UCSD-AML1 (cell line): ENCODE measurements at regions not wholly inside any gene's neighbourhood (a gene's known extent, or its start where the extent isn't known, plus 50 kb on each side); places are given as distances from the start of the nearest gene placed in this dataset.

Source experiments
- DNase-seq: peaks from one replicate; lab custom pipeline; 2025; ENCODE audit not compliant: unreplicated experiment; lab: John Stamatoyannopoulos, UW

DNA sequence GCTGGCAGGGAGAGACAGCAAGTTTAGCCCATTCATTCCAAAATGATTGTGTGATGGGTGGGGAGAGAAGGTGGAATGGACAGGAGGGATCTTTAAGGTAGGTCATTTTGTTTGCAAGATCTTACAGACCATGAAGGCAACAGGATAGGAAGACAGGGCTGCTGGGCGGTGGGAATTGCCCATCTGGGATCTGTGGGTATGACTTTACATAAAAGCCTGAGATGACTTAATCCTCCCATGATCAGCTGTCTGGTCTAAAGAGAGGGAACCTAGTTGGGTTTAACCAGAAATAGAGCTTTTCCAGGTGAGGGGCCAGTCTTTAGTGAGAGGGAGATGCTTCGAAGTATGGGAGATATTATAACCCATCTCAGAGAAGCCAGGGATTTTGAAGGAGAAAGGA, 153.7 kb downstream of the KLF6 start:
- no peak for DNase-seq

DNA sequence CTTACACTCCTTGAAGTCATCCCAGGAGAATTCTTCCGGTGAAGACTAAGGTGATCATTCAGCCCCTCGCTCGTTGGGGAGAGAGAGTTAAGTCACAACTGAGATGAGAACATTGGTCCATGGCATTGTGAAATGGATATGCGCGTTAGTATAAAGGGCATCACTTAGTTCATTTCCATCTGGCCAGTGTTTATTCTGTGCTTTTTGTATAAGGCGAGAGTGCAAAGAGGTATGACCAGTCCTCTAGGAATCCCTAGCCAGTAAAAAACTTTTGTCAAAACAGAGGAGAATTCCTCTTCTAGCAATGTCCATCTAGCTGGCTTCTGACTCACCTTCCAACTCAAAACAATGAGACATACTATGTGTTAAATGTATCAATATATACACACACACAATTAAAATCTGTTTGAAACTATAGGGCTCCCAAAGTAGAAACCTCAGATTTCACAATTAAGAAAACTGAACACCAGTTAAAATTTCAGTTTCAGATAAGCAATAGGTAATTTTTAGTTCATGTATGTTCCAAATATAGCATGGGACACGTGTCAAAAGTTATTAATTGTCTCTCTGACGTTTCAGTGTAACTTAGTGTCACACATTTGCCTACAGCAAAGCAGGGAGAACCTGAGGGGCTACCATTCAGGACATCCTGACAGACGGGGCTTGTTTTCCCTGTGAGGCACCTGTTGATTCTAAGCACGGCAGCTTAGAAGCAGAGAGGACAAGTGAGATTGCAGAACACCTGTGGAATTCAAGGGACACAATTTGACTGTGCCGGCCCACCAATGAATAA, 158.9 kb downstream of the KLF6 start:
- no peak for DNase-seq

DNA sequence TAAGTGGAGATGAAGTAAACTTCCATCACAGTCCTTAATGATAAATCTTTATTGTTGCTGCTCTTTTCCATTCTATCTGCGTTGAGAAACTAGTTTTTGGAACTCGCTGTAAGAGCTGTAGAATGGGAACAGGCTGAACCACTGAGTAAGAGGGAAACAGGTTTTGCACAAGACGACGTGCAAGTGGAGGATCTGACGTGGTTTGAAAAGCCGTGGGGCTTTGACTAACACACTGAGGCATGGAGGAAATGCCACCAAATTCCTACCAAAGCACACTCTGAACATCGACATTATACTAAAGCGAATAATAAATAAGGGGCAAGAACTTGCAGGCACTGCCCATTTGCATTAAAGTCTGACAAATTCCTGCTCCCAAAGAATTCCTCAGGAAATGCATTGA, 160.6 kb downstream of the KLF6 start:
- DNase-seq, result no peak

DNA sequence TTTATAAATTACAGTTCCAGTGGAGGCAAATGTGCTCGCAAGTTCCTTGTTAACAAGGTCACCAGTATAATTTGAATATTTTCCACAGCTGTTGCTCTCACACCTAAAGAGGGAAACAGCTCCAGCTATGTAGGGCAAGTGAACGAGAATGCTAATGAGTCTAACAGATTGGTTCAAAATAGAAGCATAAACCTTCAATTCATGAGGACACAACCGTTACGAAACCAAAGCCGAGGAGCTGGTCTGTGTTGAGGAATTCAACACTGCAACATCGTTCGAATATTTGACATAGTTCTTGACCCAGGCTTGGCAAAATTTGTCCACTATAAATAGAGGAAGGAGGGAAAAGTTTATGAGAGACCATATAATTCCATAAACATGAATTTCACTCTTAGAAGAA, 161.3 kb downstream of the KLF6 start:
- no peak for DNase-seq

DNA sequence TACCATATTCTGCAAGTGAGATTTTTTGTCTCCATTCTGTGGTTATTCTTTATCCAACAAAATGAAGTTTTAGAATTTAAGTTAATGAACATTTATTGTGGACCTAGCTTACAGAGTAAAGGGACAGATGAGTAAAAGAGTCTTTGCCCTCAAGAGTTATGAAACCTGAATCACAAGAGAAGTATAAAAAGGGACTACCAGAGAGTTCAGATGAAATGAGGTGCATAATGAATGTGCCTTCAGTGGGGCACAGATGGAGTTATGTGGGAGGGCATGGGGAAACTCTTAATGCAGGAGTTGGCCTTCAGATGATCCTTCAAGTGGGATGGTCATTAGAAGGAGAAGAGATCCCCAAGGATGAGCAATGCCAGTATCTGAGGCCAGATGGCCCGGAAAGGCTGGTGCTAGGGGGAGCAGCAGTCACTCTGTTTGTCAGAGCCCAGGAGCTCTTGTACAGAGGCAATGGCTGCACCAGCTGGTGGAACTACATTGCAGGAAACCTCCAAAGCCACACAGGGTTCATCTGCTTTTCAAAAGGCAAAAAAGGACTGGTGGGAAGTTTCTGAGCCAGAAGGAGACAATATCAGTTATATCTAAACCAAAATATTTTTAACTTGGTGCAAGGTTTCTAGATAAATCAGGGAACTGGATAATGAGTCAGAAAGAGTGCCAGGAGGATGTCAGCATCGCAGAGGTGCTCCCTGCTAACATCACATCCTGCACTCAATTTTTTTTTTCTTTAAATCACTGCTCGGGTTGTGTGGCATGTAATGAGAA, 162.0 kb downstream of the KLF6 start:
- no peak for DNase-seq

DNA sequence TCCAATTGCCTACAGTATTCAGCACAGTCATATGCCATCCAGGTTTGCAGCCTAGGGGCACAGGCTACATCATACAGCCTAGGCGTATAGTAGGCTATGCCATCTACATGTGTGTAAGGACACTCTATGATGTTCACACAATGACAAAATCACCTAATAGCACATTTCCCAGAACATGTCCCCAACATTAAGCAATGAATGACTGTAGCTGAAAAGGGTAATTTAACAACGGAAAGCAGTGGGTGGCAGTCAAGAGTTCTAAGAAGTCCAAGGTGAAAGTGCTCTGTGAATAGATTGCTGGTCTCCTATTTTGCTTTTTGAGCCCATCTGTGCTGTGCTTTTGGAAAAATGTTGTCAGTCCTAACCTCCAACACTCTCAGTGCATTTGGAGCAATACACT, 162.6 kb downstream of the KLF6 start:
- DNase-seq, result no peak

DNA sequence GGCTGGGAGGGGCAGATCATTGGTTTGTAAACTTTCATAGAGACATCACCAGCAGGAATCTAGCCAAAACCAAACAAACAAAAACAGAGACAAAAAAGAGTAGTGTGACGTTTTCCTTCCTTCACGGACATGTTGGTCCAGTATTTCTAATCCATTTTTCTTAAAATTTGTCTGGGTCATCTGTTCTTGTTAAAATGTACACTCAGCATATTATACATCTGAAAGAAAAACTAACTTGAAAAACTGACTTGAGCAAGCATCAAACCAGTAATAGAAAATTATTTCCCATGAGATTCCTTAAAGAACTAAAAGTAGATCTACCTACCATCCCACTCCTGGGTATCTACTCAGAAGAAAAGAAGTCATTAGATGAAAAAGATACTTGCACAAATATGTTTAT, 164.2 kb downstream of the KLF6 start:
- no peak for DNase-seq

DNA sequence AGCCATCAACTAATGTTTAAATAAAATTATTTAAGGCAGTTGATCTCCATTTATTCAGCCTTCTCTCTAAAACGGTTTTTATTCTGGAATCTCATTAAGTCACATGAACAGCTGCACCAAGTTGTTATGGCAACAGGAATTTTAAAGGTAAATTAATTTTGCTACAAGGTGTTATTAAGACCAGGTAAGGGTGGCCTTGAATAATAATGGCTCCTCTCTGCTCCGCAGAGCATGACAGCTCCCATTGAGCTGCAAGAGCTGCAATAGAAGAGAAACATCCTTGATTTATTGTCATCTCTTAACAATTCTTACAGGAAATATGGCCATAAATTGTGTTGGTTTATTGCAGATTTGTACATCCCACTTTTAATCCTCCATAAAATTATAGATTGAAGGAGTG, 165.8 kb downstream of the KLF6 start:
- no peak for DNase-seq

DNA sequence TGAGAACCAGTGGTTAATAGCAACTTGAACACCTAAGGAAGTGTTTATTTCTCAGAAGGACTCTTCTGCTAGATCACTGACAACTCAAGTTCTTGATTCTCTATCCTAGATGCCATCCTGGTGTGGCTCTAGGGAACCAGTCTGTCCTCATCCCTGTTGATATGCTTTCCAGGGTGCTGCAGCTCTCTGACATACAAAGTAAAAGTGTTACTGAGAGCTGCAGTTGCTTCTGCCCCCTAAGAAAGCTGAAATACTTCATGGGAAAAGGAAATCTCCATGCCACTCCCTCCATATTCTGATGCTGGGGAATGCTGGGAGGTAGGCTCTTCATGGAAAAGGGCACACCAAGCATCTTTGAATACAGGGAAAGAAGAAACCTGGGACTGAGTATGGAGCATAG, 168.1 kb downstream of the KLF6 start:
- no peak for DNase-seq

DNA sequence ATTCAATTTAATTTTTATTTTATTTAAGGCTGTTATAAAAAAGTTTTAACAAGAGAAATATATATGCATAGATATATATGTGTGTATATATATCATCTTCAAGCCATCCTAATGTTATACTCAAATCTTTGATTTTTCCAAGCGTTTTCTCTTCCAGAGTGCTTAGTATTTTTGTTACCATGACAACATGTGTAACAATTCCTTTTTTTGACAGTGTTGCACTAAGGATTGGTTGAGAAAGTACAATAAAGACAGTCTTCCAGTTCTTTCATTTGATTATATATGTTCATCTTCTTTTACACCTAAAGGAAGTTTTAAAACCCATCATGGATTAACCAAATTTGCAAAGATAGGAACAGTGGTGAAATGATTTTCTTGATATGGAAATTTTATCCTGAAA, 171.7 kb downstream of the KLF6 start:
- DNase-seq, result no peak

DNA sequence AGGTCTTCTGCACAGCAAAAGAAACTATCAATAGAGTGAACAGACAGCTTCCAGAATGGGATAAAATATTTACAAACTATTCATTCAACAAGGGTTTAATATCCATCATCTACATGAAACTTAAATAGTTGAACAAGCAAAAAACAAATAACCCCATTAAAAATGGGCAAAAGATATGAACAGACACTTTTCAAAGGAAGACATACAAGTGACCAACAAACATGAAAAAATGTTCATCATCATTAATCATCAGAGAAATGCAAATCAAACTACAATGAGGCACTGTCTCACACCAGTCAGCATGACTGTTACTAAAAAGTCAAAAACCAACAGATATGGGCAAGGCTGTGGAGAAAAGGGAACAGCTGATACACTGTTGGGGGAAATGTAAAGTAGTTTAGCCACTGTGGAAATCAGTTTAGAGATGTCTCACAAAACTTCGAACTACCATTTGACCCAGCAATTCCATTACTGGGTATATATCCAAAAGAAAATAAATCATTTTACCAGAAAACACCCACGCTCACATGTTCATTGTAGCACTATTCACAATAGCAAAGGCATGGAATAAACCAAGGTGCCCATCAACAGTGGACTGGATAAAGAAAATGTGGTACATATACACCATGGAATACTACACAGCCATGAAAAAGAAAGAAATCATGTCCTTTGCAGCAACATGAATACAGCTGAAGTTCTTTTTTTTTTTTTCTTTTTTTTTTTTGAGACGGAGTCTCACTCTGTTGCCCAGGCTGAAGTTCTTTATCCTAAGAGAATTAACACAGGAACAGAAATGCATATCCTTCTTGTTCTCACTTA, 172.6 kb downstream of the KLF6 start:
- no peak for DNase-seq

DNA sequence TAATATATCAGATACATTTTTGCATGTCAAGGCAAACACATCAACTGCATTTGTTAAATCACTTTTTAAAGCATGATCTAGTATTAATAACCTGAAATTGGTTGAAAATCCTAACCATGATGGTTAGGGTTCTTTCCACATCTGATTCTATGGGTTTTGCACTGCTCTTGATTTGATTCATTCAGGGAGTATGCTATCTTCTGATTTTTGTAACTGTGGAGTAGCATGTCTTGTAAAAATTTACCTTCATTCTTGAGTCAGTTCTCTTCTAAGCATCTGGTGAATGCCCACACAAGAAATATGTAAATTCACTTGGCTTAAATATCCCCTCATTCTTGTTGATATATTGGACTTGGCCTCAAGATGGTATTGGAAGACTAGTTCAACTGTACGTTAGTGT, 178.7 kb downstream of the KLF6 start:
- DNase-seq, result no peak

DNA sequence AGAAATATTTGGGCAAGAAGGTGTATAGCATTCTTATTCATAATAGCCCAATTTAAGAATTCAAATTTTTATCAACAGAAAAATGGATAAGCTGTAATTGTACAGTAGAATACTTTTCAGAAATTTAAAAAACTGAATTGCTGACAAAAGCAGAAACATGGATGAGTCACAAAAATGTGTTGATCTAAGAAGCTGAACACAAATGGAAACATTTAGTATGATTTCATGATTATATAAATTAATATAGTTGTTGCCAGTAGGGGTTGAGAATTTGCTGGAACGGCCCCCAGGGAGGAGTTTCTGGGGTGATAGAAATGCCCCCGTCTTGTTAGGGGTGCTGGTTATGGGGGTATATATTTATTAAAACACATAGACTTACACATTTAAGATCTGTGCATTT, 179.1 kb downstream of the KLF6 start:
- DNase-seq, result no peak

DNA sequence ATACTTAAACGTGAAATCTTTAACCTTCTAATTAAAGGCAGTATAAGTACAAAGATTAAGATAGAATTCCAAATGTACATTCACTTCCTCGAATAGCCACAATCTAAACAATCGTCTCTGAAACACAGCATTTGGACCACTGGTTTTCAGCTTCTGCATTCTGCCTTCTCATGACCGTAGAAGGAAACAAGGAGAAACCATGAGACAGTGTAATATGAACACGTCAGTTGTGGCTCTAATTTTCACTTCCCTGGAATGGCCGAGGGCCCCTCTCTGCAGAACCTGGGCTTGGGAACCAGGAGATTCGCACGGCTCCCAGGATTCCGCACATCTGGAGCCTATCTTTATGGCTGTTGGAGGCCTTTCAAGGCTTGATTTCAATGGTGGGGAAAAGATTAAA, 189.3 kb downstream of the KLF6 start:
- DNase-seq, result no peak

DNA sequence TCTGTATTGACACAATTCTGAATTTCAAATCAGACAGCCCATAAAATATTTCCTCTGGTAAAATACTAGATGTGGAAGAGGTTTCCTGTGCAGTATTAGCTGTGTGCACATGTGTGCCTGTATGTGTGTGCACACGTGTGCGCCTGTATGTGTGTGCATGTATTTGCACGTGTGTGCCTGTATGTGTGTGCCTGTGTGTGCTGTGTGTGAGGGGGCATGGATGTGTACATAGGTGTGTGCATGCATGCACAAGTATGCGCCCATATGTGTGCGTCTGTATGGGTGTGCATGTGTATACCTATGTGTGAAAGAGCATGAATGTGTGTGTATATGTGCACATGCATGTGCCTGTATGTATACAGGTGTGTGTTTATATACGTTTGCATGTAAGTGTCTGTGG, 191.4 kb downstream of the KLF6 start:
- no peak for DNase-seq

DNA sequence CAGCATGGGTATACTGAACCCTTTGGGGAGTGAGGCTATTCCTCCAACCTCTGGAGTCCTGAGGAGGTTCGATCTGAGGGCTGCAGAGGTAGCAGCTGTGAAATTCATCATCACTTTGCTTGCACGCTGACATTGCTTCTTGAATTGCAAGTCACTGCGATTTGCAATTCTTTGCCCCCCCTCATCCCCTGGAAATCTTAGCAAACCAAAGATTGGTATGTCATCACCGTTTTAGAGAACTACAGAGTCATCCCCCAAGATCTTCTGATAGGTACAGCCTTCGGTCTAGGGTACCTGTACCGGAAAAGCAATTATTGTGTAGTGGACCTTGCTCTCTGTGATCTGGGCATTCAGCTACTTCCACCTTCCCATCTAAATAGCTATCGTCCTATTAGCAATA, 192.6 kb downstream of the KLF6 start:
- DNase-seq, result no peak

DNA sequence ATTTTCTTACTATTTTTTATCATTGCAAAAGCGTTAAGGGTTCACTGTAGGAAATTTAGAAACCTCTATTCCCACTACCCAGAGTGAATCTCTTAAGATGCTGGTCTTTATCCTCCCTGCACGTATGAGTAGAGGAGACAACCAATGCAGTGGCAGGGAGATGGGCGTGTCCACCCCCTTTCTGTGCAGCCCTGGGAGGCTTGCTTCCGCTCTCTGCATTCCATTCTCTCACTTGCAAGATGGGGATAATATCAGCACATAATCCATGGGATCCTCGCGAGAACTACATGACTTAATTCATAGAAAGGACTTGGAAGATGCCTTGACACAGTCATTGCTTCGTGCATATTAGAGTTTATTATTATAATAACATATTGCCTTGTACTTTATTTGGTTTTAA, 196.2 kb downstream of the KLF6 start:
- DNase-seq, result no peak

DNA sequence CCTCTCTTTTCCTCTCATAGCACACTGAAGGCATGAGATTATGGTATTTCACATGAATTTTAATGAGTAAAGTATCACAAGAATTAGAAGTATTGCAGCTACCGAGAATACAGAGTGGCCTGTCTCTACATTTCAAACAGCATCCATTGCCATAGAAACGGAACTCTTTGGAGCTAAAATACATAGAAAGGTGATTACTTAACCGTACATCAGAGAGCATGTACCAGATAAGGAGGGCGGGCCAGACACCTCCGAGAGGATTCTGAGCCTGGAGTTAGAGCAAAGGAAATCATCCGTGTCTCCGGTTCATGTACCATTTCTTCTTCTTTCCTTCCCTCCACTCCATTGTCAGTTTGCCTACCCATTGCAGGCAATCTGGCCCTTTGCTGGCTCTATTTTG, 196.7 kb downstream of the KLF6 start:
- DNase-seq, result no peak

DNA sequence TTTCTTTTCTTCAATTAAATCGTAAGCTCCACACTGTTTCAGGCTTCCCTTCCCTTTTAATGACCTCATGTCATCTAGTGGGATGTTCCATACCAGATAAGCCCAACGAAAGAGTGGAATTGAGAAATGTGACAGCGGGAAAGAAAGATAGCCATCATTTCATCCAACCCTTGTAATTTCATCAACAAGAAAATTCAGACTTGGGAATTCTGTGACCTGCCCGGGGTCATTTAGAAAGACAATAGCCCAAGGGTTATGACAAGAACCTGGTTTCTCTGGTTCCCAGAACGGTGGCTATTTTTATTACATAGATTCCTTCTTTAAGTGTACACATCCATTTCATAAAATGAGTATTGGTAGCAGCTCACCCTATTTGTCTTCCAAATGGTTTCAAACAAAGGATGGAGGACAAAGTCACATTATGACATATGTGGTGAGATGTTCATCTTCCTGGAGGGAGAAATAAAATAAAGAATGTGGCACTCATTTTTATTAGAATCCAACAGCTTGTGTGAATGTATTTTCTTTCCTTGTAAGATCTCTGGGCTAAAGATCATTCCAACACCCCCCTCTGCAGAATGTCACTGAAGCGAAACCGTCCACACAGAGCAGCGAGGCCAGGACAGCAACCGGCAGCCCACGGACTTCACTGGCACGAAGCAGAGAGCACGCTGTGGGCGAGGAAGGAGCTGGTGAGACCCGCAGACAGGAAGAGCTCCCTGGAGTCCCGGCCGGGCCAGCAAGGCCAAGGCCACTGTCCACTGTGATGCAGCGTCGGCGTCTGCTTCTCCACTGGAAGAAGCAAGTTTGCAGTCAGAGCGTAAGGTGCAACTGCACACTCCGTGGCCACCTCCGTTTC, 199.9 kb downstream of the KLF6 start:
- no peak for DNase-seq

DNA sequence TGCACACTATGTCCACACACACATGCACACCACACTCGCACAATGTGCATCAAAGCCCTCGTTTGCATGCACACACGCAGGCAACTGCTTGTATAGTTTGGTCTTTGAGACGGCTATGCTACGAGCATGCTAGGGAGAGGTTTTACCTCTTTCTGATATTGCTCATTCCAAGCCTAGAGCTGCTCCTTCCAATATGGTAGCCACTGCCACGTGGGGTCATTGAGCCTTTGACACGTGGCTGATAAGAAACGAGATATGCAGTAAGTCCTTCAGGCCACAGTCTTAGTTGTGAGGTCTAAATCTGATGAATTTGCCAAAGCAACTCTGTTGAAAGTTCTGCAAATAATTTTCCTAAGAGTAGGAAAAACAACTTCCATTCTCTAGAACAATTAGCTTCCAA, 204.4 kb downstream of the KLF6 start:
- DNase-seq, result no peak

DNA sequence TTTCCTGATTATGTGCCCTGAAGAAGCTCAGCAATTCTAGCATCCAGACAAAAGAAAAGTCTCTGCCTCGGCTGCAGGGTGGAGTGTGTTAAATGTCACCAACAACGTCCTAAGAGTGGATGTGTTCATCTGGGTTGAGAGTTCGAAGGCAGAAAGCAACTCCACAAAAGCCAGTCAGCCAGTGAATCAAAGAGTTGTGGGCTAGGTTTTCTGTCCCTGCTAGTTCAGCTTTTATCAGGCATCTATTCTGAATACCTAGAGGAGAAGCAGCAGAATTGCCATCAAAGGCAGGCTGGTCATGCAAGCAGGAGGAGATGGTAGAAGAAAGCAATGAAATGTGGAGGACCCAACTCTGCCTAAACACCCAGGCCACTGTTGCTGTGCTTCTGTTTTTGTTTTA, 205.2 kb downstream of the KLF6 start:
- no peak for DNase-seq
